Lower leg skin (tissue), 4 donors: ENCODE measurements at regions not wholly inside any gene's neighbourhood (a gene's known extent, or its start where the extent isn't known, plus 50 kb on each side); places are given as distances from the start of the nearest gene placed in this dataset.

Experiments used
- DNase-seq, 2 donors: peaks; one replicate each; pipeline ENCODE4 v3.0.0-alpha.2; 2019; ENCODE audit warnings: low spot score in 2 of 2
- H3K4me3 ChIP-seq: fragments of 200-600 bp; sonication (generic); 2 replicates; pipeline ENCODE4 v1.5.1; 2017; ENCODE audit warnings: mild to moderate bottlenecking, low read depth; ENCODE audit not compliant: poor library complexity, severe bottlenecking
- POLR2A ChIP-seq, 2 donors: fragments of 450-650 bp; IDR thresholded peaks; one replicate each; pipeline ENCODE4 v1.6.1; 2016 to 2017; ENCODE audit warnings: antibody characterized with exemption in 2 of 2, mild to moderate bottlenecking in 1 of 2, moderate library complexity in 1 of 2
- WGBS, 2 donors: methylation state at CpG; one replicate each; pipeline ENCODE4 v1.1.5; 2018; 5-methylcytosine and 5-hydroxymethylcytosine counted together
- intact Hi-C: fragments of 100-400 bp; cut with DNase I; formaldehyde crosslinking; loops from one replicate; pipeline ENCODE4 v1.15.0; 2023; ENCODE audit warnings: low total_unique reads
- TF ChIP-seq, protein P1 (sequence below), 3 donors: fragments of 450-650 bp; IDR thresholded peaks; one replicate each; pipeline ENCODE4 v1.5.1; 2016; ENCODE audit warnings: antibody characterized with exemption in 3 of 3, mild to moderate bottlenecking in 3 of 3, moderate library complexity in 2 of 3

DNA sequence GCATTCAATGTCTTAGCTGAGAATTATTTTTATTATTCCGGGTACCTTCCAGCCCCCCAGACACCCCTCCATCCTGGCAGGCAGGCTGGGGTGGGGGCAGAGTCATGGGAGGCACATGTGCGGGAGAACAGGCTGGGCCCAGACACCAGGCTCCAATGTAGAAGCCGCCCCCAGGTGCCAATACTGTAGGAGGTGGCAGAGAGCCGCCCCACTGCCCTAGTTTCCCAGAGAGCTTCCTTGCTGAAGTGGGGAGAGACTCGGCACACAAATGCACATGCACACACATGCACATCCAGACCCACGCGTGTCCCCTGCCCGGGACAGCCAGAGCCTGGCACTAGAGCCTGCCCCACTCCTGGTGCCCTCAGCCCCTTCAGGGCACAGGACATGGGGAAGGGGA, 98.4 kb upstream of the LINGO1 start:
- no peak for DNase-seq
- intact Hi-C loops: no loop called here
- no peak for TF ChIP-seq POLR2A (IDR thresholded peaks at IDR 0.05)
- TF ChIP-seq, protein P1, sequence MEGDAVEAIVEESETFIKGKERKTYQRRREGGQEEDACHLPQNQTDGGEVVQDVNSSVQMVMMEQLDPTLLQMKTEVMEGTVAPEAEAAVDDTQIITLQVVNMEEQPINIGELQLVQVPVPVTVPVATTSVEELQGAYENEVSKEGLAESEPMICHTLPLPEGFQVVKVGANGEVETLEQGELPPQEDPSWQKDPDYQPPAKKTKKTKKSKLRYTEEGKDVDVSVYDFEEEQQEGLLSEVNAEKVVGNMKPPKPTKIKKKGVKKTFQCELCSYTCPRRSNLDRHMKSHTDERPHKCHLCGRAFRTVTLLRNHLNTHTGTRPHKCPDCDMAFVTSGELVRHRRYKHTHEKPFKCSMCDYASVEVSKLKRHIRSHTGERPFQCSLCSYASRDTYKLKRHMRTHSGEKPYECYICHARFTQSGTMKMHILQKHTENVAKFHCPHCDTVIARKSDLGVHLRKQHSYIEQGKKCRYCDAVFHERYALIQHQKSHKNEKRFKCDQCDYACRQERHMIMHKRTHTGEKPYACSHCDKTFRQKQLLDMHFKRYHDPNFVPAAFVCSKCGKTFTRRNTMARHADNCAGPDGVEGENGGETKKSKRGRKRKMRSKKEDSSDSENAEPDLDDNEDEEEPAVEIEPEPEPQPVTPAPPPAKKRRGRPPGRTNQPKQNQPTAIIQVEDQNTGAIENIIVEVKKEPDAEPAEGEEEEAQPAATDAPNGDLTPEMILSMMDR (IDR thresholded peaks at IDR 0.05): no peak
- WGBS, 2 donors: 88 to 94% methylated on average over 4 to 8 of the region's 8 CpGs
- no peak overlapping the region for H3K4me3 ChIP-seq

GRCh38 chr15:77727635-77728304, 95.1 kb upstream of the LINGO1 start:
- intact Hi-C loops: no loop called here
- DNase-seq: no peak
- no peak overlapping the region for H3K4me3 ChIP-seq
- 61 to 70% methylated on average over 6 to 7 of the region's 7 CpGs for WGBS, 2 donors
- no peak for TF ChIP-seq POLR2A (IDR thresholded peaks at IDR 0.05)
- TF ChIP-seq, protein P1 (IDR thresholded peaks at IDR 0.05): no peak

GRCh38 chr15:77724715-77725114, 92.0 kb upstream of the LINGO1 start:
- 76 to 77% methylated on average over 3 to 6 of the region's 6 CpGs for WGBS, 2 donors
- DNase-seq: no peak
- no peak for TF ChIP-seq POLR2A (IDR thresholded peaks at IDR 0.05)
- H3K4me3 ChIP-seq: no peak overlapping the region
- intact Hi-C loops: no loop called here

DNA sequence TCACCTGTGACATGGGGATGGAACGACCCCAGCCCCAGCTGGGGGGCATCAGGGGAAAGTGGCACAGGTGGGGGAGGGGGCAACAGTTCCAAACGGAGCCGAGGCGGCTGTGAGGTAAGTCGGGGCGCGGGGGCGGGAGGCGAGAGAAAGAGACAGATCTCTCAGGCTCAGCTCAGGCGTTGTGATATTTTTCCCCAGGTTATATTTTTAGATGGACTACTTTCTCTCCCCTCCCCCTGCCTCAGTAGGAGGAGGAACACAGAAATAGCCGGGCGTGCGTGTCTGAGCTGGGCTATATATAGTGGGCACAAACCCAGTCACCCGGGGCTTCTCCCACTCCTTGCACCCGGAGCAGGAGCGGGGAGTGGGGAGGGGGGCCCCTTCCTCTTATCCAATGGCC, 91.0 kb upstream of the LINGO1 start:
- TF ChIP-seq, protein P1 (IDR thresholded peaks at IDR 0.05): no peak
- TF ChIP-seq POLR2A (IDR thresholded peaks at IDR 0.05): no peak
- intact Hi-C loops: no loop called here
- H3K4me3 ChIP-seq: no peak overlapping the region
- 75 to 76% methylated on average over 16 of the region's 16 CpGs for WGBS, 2 donors
- DNase-seq: no peak

- 81 to 88% methylated on average over 14 to 15 of the region's 18 CpGs for WGBS, 2 donors
- no peak for DNase-seq
- intact Hi-C loops: no loop called here
- TF ChIP-seq, protein P1 (IDR thresholded peaks at IDR 0.05): no peak
- TF ChIP-seq POLR2A (IDR thresholded peaks at IDR 0.05): no peak
- H3K4me3 ChIP-seq: no peak overlapping the region
Observed at GRCh38 chr15:77722759-77723460, 90.2 kb upstream of the LINGO1 start.

DNA sequence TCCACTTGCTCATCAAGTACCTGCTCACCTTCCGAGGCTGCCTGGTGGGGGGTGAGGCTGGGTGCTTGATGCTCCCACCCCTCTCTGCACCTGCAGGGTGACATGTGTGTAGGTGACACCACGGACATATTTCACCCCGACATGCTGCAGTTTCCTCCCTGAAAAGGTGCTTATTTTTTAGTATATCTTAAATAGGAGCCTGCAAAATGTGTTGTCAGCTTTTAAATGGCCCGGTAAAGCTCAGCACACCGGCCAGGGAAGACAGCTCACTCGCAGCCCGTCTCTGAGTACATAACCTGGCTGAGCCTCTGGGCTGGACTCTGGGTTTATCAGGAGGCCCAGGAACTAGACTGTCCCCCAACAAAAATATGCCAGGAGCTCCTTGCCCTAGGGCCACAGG, 89.3 kb upstream of the LINGO1 start:
- no peak for DNase-seq
- TF ChIP-seq POLR2A (IDR thresholded peaks at IDR 0.05): no peak
- TF ChIP-seq, protein P1 (IDR thresholded peaks at IDR 0.05): no peak
- 65 to 70% methylated on average over 7 of the region's 7 CpGs for WGBS, 2 donors
- no peak overlapping the region for H3K4me3 ChIP-seq
- intact Hi-C loops: no loop called here
